Fibroblast of peridontal ligament (primary cell): ENCODE measurements at regions not wholly inside any gene's neighbourhood (a gene's known extent, or its start where the extent isn't known, plus 50 kb on each side); places are given as distances from the start of the nearest gene placed in this dataset.
"Not testable (repeated sequence)": the region's sequence is repeated elsewhere in the genome, so short reads cannot be mapped to it uniquely, and the experiment has no call there.

ENCODE experiments used
- DNase-seq: peaks from one replicate; pipeline ENCODE4 v3.0.0-alpha.2; 2010; ENCODE audit errors: extremely low read depth

DNA sequence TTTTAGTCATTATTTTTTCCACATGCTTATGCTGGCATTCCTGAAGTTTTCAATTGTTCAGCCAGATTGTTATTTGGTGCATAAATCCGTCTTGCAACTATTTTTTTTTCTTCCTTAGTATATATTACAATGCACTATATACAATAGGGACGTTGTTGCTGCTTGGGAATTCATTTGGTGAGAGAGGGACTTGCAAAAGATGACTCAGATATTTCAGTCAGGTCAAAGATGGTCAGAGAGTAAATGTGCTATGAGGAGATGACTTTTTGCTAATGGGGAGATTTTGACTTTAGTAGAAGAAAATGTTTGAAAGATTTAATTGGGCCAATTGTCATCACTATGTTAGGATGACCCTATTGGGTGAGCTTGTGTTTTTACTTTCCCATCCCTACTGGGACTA, 348.4 kb upstream of the MTPN start:
- DNase-seq = no peak

DNA sequence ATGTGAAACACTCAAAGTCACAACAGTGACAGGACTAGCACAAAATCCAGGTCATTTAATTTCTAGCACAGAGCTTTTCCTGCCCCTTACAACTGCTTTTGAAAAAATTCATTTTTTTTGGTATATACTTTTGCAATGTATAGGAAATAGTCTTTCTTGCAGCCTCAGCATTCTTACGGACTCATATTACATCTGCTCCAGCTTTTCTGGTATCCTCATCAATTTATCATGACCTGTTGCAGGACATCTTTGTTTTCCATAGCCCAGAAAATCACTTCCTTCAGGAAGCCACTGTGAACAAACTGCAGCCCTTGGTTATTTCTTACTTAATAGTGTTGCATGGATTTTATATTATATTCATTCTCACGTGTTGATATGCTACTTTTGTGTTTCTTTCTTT, 347.9 kb upstream of the MTPN start:
- no peak for DNase-seq

DNA sequence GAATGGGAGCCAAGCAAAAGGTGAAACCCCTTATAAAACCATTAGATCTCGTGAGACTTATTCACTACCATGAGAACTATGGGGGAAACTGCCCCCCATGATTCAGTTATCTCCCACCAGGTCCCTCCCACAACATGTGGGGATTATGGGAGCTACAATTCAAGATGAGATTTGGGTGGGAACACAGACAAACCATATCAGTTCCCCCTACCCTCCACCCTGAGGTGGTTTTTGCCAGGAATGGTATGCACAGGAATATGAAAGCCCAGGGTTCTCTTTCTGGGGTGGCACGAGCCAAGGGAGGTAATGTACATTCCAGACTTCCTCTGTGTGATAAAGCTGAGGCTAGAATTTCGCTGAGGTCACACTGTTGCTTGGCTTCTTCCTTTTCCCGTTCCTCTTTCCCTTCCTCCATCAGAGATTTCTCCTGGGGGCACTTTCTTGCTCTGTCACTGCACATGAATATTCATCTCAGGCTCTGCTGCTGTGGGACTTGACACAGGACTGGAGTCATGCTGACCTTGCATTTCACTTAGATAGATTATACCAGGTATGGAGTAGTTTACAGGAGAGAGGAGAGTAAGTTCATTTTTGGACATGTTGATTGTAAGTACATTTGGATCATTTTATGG, 347.0 kb upstream of the MTPN start:
- DNase-seq = no peak

DNA sequence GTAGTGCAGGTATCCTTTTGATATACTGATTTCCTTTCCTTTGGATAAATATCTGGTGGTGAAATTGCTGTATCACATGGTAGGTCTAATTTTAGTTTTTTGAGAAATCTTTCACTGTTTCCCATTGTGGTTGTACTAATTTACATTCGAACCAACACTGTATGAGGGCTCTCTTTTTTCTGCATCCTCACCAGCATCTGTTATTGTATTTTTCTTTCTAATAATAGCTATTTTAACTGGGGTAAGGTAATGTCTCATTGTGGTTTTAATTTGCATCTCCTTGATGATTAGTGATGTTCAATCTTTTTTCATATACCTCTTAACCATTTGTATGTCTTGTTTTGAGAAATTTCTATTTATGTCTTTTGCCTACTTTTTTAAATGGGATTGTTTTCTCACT, 335.4 kb upstream of the MTPN start:
- no peak for DNase-seq

- no peak for DNase-seq
Measured at GRCh38 chr7:136309407-136309806, 332.2 kb upstream of the MTPN start.

GRCh38 chr7:136308230-136308629, 331.1 kb upstream of the MTPN start:
- no peak for DNase-seq

- DNase-seq = peak; percentile 91
Measured at GRCh38 chr7:136303162-136303561, 326.0 kb upstream of the MTPN start.

DNA sequence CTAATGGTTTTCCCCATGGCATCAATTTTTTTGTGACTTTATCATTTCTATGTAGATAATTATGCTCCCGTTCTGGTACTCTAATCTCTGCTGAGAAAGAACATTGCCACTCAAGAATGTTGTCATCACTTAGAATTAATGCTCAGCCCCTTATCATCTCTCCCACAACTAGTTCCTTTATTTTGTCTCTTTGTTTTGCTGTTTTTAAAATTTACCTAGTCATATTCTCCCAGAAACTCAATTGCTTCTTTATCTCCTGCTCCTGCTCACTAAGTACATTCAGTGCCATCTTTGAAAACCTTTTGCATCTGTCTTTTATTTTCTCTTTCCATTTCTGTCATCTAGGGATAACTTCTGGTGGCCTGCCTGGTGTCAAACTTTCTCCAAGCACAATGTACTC, 324.9 kb upstream of the MTPN start:
- DNase-seq = no peak

GRCh38 chr7:136294977-136295376, 317.8 kb upstream of the MTPN start:
- no peak for DNase-seq

GRCh38 chr7:136293841-136294391, 316.8 kb upstream of the MTPN start:
- DNase-seq = no peak

DNA sequence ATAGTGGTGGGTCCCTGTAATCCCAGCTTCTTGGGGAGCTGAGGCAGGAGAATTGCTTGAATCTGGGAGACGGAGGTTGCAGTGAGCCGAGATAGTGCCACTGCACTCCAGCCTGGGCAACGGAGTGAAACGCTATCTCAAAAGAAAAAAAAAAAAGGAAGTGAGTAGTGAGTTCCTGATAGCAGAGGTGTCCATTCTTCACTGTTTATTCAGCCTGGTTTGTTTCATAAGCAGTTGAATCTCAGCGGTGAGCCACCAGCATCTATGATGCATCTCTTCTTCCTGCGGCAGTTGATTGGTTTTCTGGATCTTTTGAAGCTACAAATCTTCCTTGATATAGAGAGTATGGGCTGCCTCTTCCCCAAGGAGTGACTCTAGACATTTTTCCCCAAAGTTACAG, 316.1 kb upstream of the MTPN start:
- no peak for DNase-seq

- DNase-seq = no peak
Measured at GRCh38 chr7:136292365-136292764, 315.2 kb upstream of the MTPN start.

DNA sequence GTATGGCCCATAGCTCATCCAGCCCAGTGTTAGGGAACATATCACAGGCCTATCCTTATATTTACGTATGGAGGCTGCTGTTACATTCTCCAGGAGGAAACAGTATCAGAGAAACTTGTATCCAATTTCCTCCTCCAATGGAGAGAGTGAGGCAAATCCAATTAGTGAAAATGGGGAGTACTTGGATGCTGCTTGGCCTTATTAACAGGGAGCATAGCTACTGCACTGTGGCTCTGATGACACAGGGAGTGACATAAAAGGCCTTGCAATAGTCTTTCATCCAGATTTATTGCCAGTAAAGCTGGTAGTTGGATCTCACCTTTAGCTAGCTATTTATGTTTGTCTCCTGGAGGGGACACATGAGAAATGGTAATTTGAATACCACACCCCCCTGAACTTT, 313.2 kb upstream of the MTPN start:
- no peak for DNase-seq

DNA sequence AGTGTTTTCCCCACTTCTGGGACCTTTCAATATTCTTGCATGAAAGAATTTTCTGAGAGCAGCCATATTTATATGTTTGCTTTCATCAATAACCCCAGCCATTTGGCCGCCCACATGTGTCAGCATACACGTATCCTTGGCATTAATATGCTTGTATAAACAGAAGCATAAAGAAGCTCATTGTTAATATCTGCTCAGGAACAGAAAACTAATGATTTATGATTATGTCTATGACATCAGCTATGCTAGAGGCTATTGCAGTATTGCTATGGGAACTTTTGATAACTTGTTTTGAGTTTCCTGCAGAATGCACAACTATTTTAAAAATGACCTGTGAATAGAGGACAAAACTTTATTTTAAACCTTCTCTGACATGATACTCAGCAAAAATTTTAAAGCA, 300.9 kb upstream of the MTPN start:
- DNase-seq = no peak

GRCh38 chr7:136275794-136276193, 298.6 kb upstream of the MTPN start:
- peak; percentile 88 for DNase-seq

DNA sequence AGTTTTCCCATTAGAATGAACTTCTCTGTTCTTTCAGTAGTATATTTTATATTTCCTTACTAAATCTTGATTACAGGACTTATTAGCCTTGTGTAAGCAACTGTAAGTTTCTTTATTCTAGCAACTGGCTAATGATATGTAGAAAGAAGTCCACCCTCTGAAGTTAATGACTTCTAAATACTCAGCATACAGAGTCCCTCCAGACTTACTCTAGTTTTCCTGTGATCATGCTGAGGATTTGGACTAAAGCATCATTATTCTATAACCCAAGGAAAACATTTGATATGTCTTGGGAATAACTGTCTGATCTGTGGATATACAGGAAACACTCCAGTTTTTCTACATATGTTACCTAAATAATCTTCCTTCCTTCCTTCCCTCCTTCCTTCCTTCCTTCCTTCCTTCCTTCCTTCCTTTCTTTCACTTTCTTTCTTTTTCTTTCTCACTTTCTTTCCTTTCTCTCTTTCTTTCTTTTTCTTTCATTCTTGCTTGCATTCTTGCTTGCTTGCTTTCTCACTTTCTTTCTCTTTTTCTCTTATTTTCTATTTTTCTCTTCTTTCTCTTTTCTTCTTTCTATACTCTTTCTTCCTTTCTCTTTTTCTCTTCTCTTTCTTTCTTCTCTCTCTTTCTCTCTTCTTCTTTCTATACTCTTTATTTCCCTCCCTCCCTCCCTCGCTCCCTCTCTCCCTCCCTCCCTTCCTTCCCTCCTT, 297.6 kb upstream of the MTPN start:
- DNase-seq = no peak

- no peak for DNase-seq
Measured at GRCh38 chr7:136272934-136273333, 295.8 kb upstream of the MTPN start.

- no peak for DNase-seq
Measured at GRCh38 chr7:136267822-136268221, 290.7 kb upstream of the MTPN start.

DNA sequence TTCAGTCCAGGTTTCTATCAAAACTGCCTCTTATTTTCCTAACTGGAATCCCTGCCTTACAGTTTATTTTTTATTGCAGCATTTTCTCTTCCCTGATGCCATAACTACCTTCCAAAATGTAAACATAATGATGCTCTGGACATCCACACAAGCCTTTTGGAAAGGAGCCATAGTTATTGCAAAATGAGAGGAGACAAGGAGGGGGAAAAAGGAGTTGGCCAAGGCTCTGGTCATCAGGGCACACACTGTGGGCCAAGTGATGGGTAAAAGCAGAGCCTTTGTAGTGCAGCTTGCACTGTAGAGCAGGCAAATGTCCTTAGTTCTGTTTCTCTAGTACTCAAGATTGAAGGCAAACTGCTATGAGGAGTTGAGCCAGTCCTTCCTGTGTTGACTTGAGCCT, 289.3 kb upstream of the MTPN start:
- peak; percentile 27 for DNase-seq

GRCh38 chr7:136264304-136264703, 287.1 kb upstream of the MTPN start:
- DNase-seq = not testable (repeated sequence)

GRCh38 chr7:136263112-136263860, 286.1 kb upstream of the MTPN start:
- DNase-seq = not testable (repeated sequence)

DNA sequence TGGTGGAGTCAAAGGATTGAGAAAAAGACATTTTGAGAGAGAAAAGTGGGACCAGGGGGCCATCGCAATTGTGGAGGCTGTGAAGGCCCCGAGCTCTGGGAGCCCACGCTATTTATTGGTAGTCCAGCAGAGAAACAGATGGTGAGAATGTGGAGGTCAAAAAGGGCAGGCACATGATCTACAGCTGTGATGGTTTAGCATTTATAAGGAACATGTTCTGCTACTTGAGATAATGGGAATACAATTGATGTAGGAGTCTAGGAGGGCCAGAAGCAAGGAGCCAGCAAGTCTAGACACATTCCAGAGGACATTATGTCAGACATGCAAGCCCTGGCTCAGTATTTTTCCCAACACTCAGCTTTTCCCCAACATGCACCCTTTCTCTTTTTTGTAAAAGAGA, 283.4 kb upstream of the MTPN start:
- not testable (repeated sequence) for DNase-seq

- no peak for DNase-seq
Measured at GRCh38 chr7:136259074-136259473, 281.9 kb upstream of the MTPN start.
